ENCODE measurements at regions not wholly inside any gene's neighbourhood (a gene's known extent, or its start where the extent isn't known, plus 50 kb on each side); places are given as distances from the start of the nearest gene placed in this dataset.
"Not testable (repeated sequence)": the region's sequence is repeated elsewhere in the genome, so short reads cannot be mapped to it uniquely, and the experiment has no call there.

DNA sequence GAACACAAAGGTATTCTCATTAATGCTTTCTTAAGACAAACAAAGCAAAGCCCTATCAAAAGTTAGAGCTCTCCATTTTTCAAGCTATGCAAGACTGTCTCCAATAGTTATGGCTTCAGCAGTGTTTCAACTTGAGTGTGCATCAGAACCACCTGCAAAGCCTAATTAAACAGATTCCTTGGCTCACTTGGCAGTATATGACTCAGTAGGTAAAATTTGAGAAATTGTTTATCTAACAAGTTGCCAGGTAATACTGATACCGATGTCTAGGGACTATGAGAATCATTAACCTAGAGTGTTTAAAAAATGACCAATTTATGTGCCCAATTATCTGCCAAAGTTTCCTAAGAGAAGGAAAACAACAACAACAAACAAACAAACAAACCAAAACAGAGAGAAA is 60.3 kb upstream of the PARP8 start:
- Mint-ChIP-seq H3K4me1 (peaks cover 16 to 27% of the 10 kb centered on the region in 2 donors), H3K9me3 (no peaks in the 10 kb centered on the region), H3K4me3 (no peak overlapping the region), H3K36me3 (peaks cover 10% of the 10 kb centered on the region), H3K27ac (no peak overlapping the region), H3K27me3 (ENCODE audit: low read depth in 2 of 2) (no peaks in the 10 kb centered on the region)
- H3K27ac ChIP-seq (ENCODE audit: low read length): no peak overlapping the region
- H3K27me3 ChIP-seq (ENCODE audit: control insufficient read depth, insufficient read depth, low read length): no peaks in the 10 kb centered on the region
- no peak for ATAC-seq
- H3K36me3 ChIP-seq (ENCODE audit: control insufficient read depth, insufficient read depth, low read length): no peaks in the 10 kb centered on the region
- DNase-seq: no peak
- H3K4me3 ChIP-seq (ENCODE audit: low read length): no peak overlapping the region
- peaks cover 8% of the 10 kb centered on the region for H3K4me1 ChIP-seq (ENCODE audit: control insufficient read depth, insufficient read depth, low read length)
- TF ChIP-seq, protein P1, sequence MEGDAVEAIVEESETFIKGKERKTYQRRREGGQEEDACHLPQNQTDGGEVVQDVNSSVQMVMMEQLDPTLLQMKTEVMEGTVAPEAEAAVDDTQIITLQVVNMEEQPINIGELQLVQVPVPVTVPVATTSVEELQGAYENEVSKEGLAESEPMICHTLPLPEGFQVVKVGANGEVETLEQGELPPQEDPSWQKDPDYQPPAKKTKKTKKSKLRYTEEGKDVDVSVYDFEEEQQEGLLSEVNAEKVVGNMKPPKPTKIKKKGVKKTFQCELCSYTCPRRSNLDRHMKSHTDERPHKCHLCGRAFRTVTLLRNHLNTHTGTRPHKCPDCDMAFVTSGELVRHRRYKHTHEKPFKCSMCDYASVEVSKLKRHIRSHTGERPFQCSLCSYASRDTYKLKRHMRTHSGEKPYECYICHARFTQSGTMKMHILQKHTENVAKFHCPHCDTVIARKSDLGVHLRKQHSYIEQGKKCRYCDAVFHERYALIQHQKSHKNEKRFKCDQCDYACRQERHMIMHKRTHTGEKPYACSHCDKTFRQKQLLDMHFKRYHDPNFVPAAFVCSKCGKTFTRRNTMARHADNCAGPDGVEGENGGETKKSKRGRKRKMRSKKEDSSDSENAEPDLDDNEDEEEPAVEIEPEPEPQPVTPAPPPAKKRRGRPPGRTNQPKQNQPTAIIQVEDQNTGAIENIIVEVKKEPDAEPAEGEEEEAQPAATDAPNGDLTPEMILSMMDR (IDR thresholded peaks at IDR 0.05): no peak
- no peaks in the 10 kb centered on the region for H3K9me3 ChIP-seq (ENCODE audit: control insufficient read depth, insufficient read depth, low read length)
- intact Hi-C loops (cut with micrococcal nuclease): no loop called here
- WGBS (ENCODE audit: insufficient coverage): 60% methylated on average over 1 of the region's 1 CpG

DNA sequence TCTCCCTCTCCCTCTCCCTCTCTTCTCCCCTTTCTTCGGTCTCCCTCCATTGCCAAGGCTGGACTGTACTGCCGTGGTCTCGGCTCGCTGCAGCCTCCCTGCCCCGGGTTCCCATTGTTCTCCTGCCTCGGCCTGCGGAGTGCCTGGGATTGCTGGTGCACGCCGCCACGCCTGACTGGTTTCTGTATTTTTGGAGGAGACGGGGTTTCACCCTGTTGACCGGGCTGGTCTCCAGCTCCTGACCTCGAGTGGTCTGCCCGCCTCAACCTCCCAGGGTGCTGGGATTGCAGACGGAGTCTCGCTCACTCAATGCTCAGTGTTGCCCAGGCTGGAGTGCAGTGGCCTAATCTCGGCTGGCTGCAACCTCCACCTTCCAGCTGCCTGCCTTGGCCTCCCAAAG is 59.0 kb upstream of the PARP8 start:
- H3K4me1 ChIP-seq (ENCODE audit: control insufficient read depth, insufficient read depth, low read length); H3K4me3 Mint-ChIP-seq; H3K9me3 Mint-ChIP-seq; H3K36me3 ChIP-seq (ENCODE audit: control insufficient read depth, insufficient read depth, low read length); H3K9me3 ChIP-seq (ENCODE audit: control insufficient read depth, insufficient read depth, low read length); H3K27ac Mint-ChIP-seq; intact Hi-C loops (cut with micrococcal nuclease); H3K27ac ChIP-seq (ENCODE audit: low read length); ATAC-seq; DNase-seq; H3K27me3 ChIP-seq (ENCODE audit: control insufficient read depth, insufficient read depth, low read length); H3K4me3 ChIP-seq (ENCODE audit: low read length); H3K27me3 Mint-ChIP-seq (ENCODE audit: low read depth in 2 of 2): not testable (repeated sequence)
- H3K36me3 Mint-ChIP-seq: peaks cover 10% of the 10 kb centered on the region
- 96% methylated on average over 17 of the region's 17 CpGs for WGBS (ENCODE audit: insufficient coverage)
- H3K4me1 Mint-ChIP-seq: peaks cover 16 to 20% of the 10 kb centered on the region in 2 donors

DNA sequence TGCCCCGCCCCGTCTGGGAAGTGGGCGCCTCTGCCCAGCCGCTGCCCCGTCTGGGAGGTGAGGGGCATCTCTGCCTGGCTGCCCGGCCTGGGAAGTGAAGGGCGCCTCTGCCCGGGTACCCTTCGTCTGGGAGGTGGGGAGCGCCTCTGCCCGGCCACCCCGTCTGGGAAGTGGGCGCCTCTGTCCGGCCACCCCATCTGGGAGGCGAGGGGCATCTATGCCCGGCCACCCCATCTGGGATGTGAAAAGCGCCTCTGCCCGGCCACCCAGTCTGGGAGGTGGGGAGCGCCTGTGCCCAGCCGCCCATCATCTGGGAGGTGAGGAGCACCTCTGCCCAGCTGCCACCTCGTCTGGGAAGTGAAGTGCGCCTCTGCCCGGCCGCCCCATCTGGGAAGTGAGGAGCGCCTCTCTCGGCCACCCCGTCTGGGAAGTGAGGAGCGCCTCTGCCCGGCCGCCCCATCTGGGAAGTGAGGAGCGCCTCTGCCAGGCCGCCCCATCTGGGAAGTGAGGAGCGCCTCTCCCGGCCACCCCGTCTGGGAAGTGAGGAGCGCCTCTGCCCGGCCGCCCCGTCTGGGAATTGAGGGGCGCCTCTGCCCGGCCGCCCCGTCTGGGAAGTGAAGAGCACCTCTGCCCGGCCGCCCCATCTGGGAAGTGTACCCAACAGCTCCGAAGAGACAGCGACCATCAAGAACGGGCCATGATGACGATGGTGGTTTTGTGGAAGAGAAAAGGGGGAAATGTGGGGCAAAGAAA is 58.3 kb upstream of the PARP8 start:
- DNase-seq; H3K4me3 ChIP-seq (ENCODE audit: low read length); H3K27me3 Mint-ChIP-seq (ENCODE audit: low read depth in 2 of 2); H3K27me3 ChIP-seq (ENCODE audit: control insufficient read depth, insufficient read depth, low read length); H3K9me3 ChIP-seq (ENCODE audit: control insufficient read depth, insufficient read depth, low read length); intact Hi-C loops (cut with micrococcal nuclease); H3K27ac ChIP-seq (ENCODE audit: low read length); H3K4me3 Mint-ChIP-seq; H3K36me3 ChIP-seq (ENCODE audit: control insufficient read depth, insufficient read depth, low read length); H3K27ac Mint-ChIP-seq; H3K4me1 ChIP-seq (ENCODE audit: control insufficient read depth, insufficient read depth, low read length); ATAC-seq; H3K9me3 Mint-ChIP-seq: not testable (repeated sequence)
- H3K36me3 Mint-ChIP-seq: peaks cover 10% of the 10 kb centered on the region
- H3K4me1 Mint-ChIP-seq: peaks cover 16 to 19% of the 10 kb centered on the region in 2 donors
- WGBS (ENCODE audit: insufficient coverage): 93% methylated on average over 49 of the region's 49 CpGs

DNA sequence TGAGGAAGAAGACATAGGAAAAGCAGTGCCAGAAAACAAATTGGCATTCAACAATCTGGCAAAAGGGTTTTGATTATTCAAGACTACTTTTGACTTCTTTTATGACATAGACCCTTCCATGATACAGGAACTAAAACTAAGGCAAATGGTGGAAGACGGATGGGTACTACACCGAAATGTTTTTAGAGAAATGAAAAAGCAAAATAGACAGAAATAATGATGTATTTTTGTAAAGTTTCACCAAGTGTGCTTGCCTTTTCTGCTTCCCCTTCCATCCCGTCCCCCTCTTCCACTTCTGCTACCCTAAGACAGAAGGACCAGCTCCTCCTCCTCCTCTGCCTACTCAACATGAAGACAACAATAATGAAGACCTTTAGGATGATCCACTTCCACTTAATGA is 53.4 kb upstream of the PARP8 start:
- not testable (repeated sequence) for H3K4me3 ChIP-seq (ENCODE audit: low read length); H3K9me3 ChIP-seq (ENCODE audit: control insufficient read depth, insufficient read depth, low read length); H3K27ac ChIP-seq (ENCODE audit: low read length)

More for the DNA sequence above, 53.4 kb upstream of the PARP8 start:
- peaks cover 10% of the 10 kb centered on the region for H3K36me3 Mint-ChIP-seq
- intact Hi-C loops (cut with micrococcal nuclease); H3K36me3 ChIP-seq (ENCODE audit: control insufficient read depth, insufficient read depth, low read length); H3K27me3 ChIP-seq (ENCODE audit: control insufficient read depth, insufficient read depth, low read length); H3K27ac Mint-ChIP-seq; ATAC-seq; H3K27me3 Mint-ChIP-seq (ENCODE audit: low read depth in 2 of 2); H3K4me3 Mint-ChIP-seq; H3K9me3 Mint-ChIP-seq; DNase-seq; H3K4me1 ChIP-seq (ENCODE audit: control insufficient read depth, insufficient read depth, low read length): not testable (repeated sequence)
- WGBS (ENCODE audit: insufficient coverage): 85% methylated on average over 2 of the region's 3 CpGs
- peaks cover 6 to 15% of the 10 kb centered on the region in 2 donors for H3K4me1 Mint-ChIP-seq

Data from natural killer cell (primary cell).